GM18870 (cell line): ENCODE measurements at regions not wholly inside any gene's neighbourhood (a gene's known extent, or its start where the extent isn't known, plus 50 kb on each side); places are given as distances from the start of the nearest gene placed in this dataset.
"Not testable (repeated sequence)": the region's sequence is repeated elsewhere in the genome, so short reads cannot be mapped to it uniquely, and the experiment has no call there.

Experiments
- ATAC-seq: cut with Tn5 transposase; IDR thresholded peaks from one replicate; pipeline ENCODE4 v1.9.1; 2021; ENCODE audit warnings: moderate library complexity; ENCODE audit not compliant: unreplicated experiment

- ATAC-seq: not testable (repeated sequence)
Observed at GRCh38 chr13:79887278-79887677, 406.3 kb downstream of the NDFIP2 start.

- no peak for ATAC-seq
Observed at GRCh38 chr13:79886601-79887000, 405.6 kb downstream of the NDFIP2 start.

GRCh38 chr13:79884890-79885289 is 403.9 kb downstream of the NDFIP2 start:
- ATAC-seq: no peak

GRCh38 chr13:79883216-79883615 is 402.3 kb downstream of the NDFIP2 start:
- ATAC-seq: no peak

GRCh38 chr13:79880818-79881217 is 399.9 kb downstream of the NDFIP2 start:
- no peak for ATAC-seq

- no peak for ATAC-seq
Observed at GRCh38 chr13:79874396-79875360, 393.7 kb downstream of the NDFIP2 start.

- ATAC-seq: no peak
Observed at GRCh38 chr13:79871594-79871993, 390.6 kb downstream of the NDFIP2 start.

GRCh38 chr13:79870766-79871165 is 389.8 kb downstream of the NDFIP2 start:
- no peak for ATAC-seq

GRCh38 chr13:79870123-79870522 is 389.2 kb downstream of the NDFIP2 start:
- ATAC-seq: no peak

GRCh38 chr13:79869326-79869725 is 388.4 kb downstream of the NDFIP2 start:
- no peak for ATAC-seq

GRCh38 chr13:79867254-79867653 is 386.3 kb downstream of the NDFIP2 start:
- ATAC-seq: no peak

GRCh38 chr13:79866436-79866835 is 385.5 kb downstream of the NDFIP2 start:
- ATAC-seq: no peak

GRCh38 chr13:79862515-79862914 is 381.6 kb downstream of the NDFIP2 start:
- ATAC-seq: no peak

- ATAC-seq: no peak
Observed at GRCh38 chr13:79861731-79862130, 380.8 kb downstream of the NDFIP2 start.

- ATAC-seq: no peak
Observed at GRCh38 chr13:79860791-79861190, 379.8 kb downstream of the NDFIP2 start.

- no peak for ATAC-seq
Observed at GRCh38 chr13:79859756-79860155, 378.8 kb downstream of the NDFIP2 start.

- no peak for ATAC-seq
Observed at GRCh38 chr13:79853251-79853650, 372.3 kb downstream of the NDFIP2 start.

- ATAC-seq: no peak
Observed at GRCh38 chr13:79851318-79851717, 370.4 kb downstream of the NDFIP2 start.

GRCh38 chr13:79847882-79848592 is 367.1 kb downstream of the NDFIP2 start:
- ATAC-seq: no peak

- no peak for ATAC-seq
Observed at GRCh38 chr13:79846386-79846785, 365.4 kb downstream of the NDFIP2 start.

GRCh38 chr13:79837741-79838450 is 356.9 kb downstream of the NDFIP2 start:
- ATAC-seq: no peak
